ENCODE measurements at regions not wholly inside any gene's neighbourhood (a gene's known extent, or its start where the extent isn't known, plus 50 kb on each side); places are given as distances from the start of the nearest gene placed in this dataset.

DNA sequence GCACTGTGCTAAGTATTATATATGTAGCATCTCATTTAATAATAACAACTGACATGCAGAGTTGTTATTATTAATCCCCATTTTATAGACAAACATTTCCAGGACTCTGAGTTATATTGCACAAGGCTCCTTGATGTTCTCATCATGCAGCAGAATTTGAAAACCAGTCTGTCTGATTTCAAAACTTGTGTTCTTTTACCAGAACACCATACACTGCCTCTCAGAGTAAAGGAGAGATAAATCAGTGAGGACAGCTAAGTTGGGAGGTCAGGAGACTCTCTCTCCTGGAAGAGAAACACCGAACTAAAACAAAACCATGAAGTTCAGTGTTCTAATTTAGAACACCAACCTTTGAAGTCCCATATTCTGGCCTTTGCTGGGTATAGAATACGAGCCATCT lies 92.7 kb upstream of the TNC start:
- no peak for DNase-seq (ENCODE audit: low spot score)

DNA sequence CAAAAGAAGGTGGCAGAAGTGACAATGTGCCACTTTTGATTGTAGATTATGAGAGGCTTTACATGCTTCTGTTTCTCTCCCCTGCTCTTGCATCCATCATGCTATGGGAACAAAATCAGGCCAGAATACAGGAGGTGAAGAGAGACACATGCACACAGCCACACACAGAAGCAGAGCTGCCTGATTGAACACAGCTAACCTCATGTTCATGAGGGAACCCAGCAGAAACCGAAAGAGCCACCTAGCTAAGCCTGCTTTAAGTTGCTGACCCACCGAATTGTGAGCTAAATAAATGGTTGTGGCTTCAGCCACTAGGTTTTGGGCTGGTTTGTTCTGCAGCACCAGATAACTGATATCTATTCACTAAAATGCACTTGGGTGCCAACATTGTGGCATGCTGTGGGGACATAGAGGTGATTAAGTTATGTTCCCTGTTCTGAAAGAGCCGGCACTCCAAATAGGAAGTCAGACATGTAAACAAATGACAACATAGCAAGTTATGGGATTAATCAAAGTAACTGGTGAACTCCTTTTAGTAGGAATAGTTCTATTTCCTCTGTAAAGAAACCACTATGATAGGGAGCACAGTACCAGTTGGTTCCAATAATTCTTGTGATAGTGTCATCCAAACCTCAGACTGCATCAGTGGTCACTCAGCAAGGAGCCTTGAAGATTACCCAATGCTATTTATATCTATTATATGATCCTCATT lies 93.6 kb upstream of the TNC start:
- DNase-seq (ENCODE audit: low spot score), result no peak

DNA sequence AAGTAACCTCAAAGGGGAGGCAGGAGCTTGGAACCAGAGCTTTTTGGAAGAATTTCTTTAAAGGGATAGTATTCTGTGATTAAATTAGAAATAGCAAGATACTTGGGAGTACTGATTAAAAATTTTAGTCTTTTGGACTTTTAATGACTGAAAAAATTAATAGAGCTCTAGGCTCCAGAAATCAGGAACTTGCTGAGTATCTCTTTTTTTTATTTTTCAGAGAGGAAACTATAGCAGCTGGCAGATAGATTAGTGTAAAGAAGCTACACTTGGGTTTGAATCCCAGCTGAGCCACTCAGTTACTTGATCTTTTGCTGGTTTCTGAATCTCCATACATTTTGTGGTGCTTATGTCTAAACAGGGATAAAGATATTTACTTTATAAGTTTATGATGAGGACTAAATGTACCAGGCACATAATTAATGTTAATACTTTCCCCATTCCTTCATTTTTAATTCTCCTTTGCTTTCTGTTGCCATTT lies 94.2 kb upstream of the TNC start:
- DNase-seq (ENCODE audit: low spot score), result no peak

DNA sequence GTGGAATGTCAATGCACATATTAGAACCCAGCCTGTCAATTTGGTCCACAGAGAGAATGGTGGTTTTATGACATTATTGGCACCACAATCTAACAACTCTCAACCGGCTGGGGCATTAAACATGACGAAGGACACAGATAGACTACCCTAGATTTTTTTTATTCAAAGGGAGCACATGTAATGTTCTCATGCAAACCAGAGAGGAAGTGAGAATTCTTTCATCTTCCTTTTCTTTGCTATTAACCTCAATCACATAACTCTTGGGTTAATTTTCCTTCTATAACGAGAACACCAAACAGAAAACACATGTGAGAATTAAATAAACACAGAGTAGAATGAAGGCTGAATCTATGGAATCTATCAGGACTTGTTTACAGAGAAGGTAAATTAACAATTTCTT lies 94.9 kb upstream of the TNC start:
- no peak for DNase-seq (ENCODE audit: low spot score)

DNA sequence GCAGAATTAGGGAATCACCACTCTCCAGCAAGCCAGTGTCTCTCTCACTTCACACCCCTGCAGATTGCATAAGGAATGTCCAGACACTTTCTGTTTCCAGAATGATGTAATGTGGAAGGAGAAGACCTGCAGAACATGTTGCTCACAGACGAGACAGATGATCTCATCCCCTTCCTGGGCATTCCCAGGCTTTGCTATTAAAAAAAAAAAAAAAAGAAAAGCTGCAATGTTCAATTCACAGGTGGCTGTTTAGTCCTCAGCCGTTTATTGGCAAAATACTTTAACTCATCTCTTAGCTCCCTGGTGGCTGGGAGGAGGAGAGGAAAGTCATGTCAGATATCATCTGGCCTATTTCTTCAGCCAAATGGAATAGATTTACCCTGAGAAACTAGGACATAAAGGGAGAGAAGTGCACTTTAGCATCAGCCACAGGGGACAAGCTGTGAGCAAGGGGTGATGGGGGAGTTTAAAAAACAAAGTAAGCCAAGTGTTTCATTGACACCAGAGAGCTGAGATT lies 95.9 kb upstream of the TNC start:
- DNase-seq (ENCODE audit: low spot score), result no peak

DNA sequence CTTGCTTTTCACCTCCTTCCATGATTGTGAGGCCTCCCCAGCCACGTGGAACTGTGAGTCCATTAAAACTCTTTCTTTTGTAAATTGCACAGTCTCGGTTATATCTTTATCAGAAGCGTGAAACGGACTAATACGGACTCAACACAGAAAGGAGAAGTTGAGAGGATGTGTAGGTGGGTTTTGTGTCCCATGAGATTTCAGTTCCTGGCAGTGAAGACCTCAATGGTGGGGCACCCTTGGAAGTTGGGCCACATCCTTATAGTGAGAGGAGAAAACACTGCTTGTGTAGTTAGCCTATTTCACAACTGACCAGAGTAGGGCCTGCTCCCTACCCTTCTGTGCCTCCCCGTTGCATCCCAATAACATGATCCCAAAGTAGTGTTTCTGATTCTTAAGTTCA lies 98.9 kb upstream of the TNC start:
- DNase-seq (ENCODE audit: low spot score), result no peak

DNA sequence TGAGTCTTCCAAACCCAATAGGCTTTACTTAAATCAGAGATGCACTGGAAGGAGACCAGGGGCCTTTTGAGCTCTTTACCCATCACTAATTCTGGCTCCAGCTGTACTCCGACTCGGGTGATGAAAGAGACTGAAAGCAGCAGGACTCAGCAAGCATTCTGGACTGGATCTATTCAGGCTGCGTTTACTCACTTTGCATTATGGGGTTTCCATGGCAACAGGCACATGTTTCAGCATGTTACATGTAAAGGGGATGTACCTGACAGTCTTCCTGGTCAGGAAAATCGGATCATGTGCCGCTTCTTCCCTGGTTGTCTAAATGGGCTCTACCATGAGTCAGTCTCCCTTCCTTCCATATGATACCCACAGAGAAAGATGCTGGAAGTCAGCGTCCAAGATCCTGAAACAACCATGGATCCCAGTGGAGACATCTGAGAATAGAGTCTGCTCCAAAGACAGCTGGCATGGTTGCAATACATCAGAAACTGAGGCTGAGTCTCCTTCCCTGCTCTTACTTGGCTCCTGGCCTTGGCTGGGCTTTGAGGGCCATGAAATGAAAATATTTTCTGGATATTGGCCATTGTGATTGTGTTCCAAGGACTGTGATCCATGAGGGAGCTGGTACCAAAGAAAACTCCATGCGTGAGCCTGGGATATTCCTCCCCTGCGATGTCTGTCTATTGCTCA lies 102.5 kb upstream of the TNC start:
- no peak for DNase-seq (ENCODE audit: low spot score)

DNA sequence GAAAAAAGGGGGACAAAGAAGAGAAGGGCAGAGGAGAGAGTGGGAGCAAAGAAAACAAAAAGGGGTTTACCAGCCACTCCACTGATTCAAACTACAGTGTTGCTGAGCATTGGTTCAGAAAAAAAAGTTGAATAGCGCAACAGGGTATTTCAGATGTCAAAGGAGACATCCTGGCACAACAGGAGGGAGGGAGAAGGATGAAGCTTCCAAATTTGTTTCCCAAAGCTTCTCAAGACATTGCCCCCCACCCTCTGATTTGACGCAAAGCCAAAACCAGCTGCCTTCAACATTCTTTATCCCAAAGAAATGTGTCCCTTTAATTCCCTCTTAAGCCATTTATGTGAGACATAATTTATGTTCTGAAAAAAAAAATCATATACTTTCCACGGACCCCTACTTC lies 105.5 kb upstream of the TNC start:
- no peak for DNase-seq (ENCODE audit: low spot score)

DNA sequence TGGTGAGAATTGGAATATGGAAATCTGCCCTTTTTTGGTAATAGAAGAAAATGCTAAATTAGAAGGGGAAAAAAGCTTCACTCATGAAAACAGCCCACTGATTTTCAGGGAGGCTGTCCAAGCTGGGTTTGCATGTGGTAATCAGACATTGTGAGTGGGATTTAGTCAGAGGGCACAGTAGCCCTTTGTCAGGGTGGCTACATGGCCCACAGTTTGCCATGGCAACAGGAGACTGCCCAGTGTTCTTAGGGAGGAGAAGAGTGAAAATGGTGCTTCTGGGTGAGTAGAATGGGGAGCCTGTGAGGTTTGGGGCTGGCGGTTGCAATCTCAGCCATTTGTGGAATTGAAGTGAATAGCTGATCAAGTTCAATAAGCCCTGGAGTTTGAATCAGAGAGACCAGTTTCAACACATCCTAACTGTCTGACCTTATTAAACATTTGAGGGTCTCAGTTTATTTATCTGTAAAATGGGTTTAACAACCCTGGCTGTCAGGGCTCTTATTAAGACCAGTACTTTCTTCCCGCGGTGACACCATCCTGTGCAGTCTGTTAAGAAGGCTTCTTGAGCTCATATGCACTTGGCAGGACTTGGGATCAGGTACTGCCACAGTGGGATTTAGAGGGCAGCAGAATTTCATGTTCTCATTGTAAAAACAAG lies 107.6 kb upstream of the TNC start:
- no peak for DNase-seq (ENCODE audit: low spot score)

DNA sequence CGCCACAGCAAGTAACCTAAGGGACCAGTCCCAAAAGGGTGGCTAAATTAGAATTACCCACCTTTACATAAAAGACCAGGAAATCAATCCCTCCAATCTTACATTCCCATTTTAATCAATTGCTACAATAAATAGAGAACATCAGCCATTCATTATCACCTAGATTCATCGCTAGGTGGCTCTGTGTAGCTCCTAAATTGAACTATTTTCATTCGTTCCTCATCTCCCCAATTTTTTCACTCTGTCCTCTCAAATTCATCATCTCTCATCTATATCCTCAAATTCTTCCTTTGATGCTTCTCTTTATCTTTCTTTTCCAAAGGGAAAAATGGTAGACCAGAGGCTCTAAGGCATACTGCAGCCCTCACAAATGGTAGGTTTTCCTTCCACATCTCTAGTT lies 108.2 kb upstream of the TNC start:
- no peak for DNase-seq (ENCODE audit: low spot score)

DNA sequence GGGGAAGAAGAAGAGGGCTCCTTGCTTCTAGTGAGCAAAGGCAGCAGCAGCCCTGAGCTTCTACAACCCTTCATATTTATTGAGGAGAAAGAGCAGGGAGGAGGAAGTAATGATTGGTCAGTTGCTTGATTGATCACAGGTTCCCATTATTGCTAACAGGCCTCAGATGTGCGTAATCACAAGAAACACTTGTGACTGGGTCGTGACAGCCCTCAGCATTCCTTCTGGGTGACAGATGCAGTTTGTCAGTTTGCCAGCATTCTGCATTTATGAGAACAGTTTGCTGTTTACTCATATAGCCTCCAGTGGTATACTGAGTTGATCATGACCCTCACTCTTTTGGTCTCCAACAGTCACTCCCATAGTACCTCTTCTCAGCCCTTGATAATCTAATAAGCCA lies 111.5 kb upstream of the TNC start:
- DNase-seq (ENCODE audit: low spot score), result no peak

DNA sequence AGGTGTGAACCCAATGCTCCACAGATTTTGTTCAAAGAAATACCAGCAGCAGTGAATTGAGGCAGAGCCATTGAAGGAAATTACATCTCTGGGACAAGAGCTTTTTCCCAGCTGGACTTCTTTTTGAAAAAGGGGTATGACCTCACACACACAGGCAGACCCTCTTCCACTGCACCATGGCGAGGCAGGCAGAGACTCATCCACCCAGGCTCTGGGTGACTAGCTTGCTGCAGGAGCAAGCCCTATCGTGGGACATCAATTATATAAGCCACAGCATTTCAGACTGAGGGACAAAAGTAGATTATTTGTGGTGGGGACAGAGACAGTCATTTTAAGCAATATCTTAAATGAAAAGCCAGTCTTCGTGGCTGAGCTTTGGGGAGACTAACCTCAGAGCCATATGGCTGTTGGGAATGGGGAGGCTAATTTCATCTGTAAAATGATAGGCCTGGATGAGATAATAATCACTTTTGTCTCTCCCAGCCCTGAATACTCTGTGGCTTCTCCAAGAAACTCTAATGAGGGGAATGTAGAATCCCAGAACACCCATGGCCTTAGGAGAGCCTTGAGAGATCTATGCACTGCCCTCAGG lies 113.1 kb upstream of the TNC start:
- DNase-seq (ENCODE audit: low spot score), result no peak

DNA sequence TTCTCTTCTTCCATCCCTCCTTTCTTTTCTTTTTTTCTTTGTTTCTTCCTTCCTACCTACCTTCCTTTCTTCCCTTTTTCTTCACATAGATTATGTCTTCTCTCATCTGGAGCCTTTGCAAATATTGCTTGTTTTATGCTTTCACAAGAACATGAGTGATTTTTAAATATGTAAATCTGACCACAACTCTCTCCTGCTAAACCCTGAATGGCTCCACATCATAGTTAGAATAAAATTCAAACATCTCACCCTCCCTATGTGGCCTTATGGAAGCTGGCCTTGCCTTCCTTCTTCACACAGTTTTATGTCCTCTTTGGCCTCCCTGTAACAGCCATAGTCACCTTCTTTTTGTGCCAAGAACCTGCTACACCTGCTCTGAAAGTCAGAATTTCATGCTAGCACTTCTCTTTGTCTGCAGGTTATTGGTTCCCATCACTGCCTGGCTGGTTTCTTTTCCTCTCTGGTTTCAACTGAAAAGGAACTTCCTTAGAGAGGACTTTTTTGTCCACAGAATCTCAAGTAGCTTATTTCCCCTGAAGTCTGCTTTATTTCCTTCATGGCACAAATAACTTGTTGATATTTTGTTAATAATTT lies 114.3 kb upstream of the TNC start:
- DNase-seq (ENCODE audit: low spot score), result no peak

DNA sequence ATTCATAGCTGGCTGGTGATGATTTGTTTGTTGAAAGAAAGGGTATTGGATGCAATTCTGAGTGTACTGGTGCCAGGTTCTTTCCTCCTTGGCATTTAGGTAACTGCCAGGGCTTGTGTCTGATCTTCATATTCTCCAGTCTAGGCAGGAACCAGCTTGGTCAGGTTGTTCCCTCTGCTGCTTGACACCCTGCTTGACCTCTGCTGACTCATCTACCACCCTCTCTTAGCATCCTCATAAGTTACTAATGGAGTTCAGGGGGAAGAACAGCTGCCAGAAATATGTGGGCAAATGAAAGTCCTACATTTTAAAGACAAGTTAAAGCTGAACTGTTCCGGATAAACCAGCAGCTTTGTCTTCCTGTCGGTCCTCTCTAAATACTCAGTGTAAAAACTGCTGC lies 116.1 kb upstream of the TNC start:
- DNase-seq (ENCODE audit: low spot score), result no peak

DNA sequence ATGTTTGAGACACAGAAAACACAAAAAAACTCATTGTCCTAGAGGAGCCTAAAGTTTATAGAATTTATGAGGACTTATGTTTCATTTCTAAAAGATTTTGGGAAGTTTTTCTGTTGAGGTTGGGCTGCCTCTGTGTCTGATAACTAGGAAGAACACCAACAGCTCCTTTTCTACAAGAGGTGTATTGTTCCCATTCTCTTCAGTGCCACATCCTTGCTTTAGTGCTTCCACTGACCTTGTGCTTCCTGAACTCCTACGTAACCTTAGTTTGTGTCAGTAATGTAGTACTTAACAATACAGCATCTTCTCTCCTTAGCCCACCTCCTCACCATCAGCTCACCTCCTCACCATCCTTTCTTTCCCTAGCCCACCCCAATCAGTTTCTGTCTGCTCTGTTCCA lies 117.3 kb upstream of the TNC start:
- DNase-seq (ENCODE audit: low spot score), result no peak

DNA sequence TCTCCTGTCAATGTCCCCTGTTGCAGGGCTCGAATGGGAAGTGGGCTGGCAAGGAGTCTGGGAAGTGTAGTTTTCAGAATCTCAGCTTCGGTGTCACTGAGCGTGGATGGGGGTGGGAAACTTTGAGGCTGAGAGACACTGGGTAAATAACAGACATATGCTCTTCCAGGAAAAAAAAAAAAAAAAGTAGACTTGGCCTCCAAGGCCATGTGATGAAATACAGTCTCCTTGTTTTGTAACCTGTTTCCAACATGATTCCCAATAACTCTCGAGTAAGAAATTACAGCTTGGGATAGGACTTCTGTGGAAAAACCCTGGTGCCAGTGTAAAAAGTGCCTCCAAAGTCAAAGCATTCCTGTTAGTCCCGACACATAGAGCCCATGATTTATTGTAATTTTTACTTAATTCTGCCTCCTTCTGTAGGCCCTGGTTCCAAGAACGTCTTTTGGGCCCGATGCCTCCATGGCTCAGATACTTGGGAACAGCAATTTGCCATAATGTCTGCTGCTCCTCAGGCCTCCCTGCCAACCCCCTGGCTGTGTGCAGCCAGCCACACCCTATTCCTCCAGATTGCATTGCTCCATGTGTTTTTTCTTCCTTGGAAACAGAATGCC lies 119.5 kb upstream of the TNC start:
- no peak for DNase-seq (ENCODE audit: low spot score)

DNA sequence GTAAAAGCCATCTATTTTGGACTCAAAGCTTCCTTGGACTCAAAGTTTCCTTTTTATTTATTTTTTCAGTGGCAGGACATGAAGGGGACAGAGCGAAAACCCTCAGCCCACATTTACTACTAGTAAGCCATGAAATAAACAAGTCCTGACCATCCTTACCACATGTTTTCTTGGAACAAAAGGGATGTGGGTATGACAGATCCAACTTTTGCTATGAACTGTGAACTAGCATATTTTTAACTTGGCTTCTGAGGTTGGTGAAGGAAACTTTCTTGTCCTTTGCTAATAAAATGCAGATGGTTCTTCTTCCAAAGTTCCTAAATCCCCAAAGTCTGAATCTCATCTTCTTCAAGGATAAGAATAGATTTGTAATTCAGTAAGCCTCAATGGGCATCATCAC lies 122.7 kb upstream of the TNC start:
- no peak for DNase-seq (ENCODE audit: low spot score)

DNA sequence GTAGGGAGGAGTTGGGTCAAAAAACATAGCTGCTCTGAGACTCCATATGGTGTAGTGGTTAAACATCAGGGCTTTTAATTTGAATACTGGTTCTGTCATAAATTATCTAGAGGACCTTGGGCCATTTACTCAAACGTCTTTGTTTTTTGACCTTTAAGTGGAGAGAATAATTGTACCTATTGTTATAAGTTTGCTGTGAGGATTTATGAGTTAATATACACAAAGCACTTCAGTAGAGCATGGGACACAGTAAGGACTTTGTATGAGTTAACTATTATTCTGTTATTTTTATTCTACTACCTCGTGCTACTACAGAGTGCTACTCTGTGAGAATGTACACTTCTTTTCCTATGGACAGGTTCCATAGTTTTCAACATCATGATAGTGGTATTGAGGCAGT lies 123.7 kb upstream of the TNC start:
- DNase-seq (ENCODE audit: low spot score), result no peak

DNA sequence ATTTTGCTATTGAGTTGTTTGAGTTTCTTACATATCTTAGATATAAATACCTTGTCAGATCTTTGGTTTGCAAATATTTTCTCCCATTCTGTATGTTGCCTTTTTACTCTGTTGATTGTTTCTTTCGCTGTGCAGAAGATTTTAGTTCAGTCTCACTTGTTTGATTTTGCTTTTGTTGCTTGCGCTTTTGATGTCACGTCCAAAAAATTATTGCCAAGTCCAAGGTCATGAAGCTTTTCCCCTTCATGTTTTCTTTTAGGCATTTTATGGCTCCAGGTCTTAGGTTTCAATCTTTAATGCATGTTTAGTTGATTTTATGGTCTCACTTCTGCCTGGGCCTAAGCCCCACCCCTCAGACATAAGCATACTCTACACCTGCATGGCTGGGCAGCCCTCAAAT lies 131.5 kb upstream of the TNC start:
- no peak for DNase-seq (ENCODE audit: low spot score)

DNA sequence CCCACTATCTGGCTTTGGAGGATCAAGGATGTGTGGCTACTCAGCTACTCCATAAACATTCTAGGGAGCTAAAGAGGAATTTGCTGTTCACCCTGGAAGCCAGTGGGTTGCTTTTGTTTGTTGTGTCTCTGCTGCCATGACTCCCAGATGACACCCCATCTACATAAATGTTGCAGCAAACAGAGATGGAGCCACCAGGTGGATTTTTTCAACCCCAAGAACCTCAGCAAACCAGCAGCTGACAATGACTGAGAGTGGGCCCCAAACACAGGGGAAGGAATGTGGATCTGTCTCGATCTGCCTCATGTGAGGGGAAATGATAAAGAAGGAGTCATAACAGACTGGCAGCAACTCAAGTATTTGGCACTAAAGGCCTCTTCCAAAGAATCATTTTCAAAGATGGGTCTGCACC lies 132.7 kb upstream of the TNC start:
- no peak for DNase-seq (ENCODE audit: low spot score)

DNA sequence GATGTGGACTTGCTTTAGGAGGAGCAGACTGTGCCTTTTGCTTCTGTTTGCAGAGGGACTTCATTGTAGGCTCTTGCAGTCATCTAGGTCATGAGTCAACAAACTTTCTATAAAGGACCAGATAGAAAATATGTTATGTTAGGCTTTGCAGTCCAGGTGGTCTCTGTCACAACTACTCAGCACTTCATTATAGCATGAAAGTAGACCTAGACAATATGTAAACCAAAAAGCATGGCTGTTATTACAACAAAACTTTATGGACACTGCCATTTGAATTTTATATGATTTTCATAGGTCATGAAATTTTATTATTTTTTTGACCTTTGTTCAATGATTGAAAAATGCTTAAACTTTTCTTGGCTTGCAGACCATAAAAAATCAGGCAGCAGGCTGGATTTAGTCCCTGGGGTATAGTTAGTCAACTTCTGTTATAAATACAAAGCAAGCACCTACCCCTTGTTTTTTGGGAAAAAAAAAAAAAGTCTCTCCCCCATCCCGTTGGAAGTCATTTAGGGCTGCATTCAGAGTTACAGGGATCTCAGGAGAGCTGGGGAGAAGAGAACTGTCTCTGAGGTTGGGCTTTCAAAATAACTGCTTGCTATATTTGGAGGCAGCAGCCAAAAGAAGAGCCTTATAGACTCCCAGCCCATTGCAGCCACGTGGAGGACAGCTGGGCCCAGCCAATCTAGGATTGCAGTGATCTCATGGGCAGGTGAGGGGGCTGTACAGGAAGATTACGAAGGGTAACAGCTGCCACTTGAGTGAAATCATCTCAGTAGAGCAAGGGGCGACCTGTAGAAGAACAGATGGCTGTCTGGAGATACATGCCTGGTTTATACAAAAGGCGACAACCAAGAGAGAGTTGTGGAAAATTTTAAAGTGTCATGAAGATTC lies 136.6 kb upstream of the TNC start:
- no peak for DNase-seq (ENCODE audit: low spot score)
